ENCODE measurements at regions not wholly inside any gene's neighbourhood (a gene's known extent, or its start where the extent isn't known, plus 50 kb on each side); places are given as distances from the start of the nearest gene placed in this dataset.

- TF ChIP-seq POLR2A (IDR thresholded peaks at IDR 0.05) (no peak), CTCF (IDR thresholded peaks at IDR 0.05) (no peak)
Measured at GRCh38 chr10:53726921-53727320, 954.3 kb upstream of the MBL2 start.

All from heart left ventricle (tissue), 13 donors.